GM23338 (cell line): ENCODE measurements at regions not wholly inside any gene's neighbourhood (a gene's known extent, or its start where the extent isn't known, plus 50 kb on each side); places are given as distances from the start of the nearest gene placed in this dataset.
A peak's percentile ranks its signal among the peaks of the same experiment; 100 is the strongest.
"Not testable (repeated sequence)": the region's sequence is repeated elsewhere in the genome, so short reads cannot be mapped to it uniquely, and the experiment has no call there.

ENCODE experiments used
- ATAC-seq: fragments of 200-7000 bp; cut with Tn5 transposase; 3 replicates; pipeline ENCODE4 v1.9.1; 2020
- DNase-seq: peaks from one replicate; pipeline ENCODE4 v3.0.0-alpha.2; 2015; ENCODE audit warnings: low spot score
- H2AFZ ChIP-seq: fragments of 200-600 bp; sonication (generic); 2 replicates; pipeline ENCODE4 v1.8.0; 2016; ENCODE audit warnings: antibody characterized with exemption, mild to moderate bottlenecking, moderate library complexity
- H3F3A ChIP-seq: fragments of 200-600 bp; sonication (generic); replicated peaks from 2 replicates; pipeline ENCODE4 v1.8.0; 2017; ENCODE audit warnings: antibody characterized with exemption, mixed run types, low read depth
- H3K27ac ChIP-seq: fragments of 200-600 bp; sonication (generic); 2 replicates; pipeline ENCODE4 v1.6.1; 2016; ENCODE audit warnings: low read depth
- H3K27me3 ChIP-seq: fragments of 200-600 bp; sonication (generic); 2 replicates; pipeline ENCODE4 v1.8.0; 2016; ENCODE audit warnings: mild to moderate bottlenecking, mixed run types, moderate library complexity; ENCODE audit not compliant: insufficient read depth
- H3K36me3 ChIP-seq: fragments of 200-600 bp; sonication (generic); 2 replicates; pipeline ENCODE4 v1.8.0; 2016; ENCODE audit warnings: mild to moderate bottlenecking; ENCODE audit not compliant: insufficient read depth
- H3K4me1 ChIP-seq: fragments of 200-600 bp; sonication (generic); 2 replicates; pipeline ENCODE4 v1.8.0; 2016; ENCODE audit warnings: mild to moderate bottlenecking, moderate library complexity; ENCODE audit not compliant: insufficient read depth
- H3K4me2 ChIP-seq: fragments of 200-600 bp; sonication (generic); 2 replicates; pipeline ENCODE4 v1.7.1; 2017; ENCODE audit warnings: mixed run types
- H3K4me3 ChIP-seq: fragments of 200-600 bp; sonication (generic); 2 replicates; pipeline ENCODE4 v1.6.1; 2016; ENCODE audit warnings: mixed run types
- H3K79me2 ChIP-seq: fragments of 200-600 bp; sonication (generic); replicated peaks from 2 replicates; pipeline ENCODE4 v1.8.0; 2017; ENCODE audit warnings: mild to moderate bottlenecking; ENCODE audit not compliant: insufficient read depth
- H3K9me2 ChIP-seq: fragments of 200-600 bp; sonication (generic); 2 replicates; pipeline ENCODE4 v1.8.0; 2017; ENCODE audit not compliant: insufficient read depth
- H4K20me1 ChIP-seq: fragments of 200-600 bp; sonication (generic); replicated peaks from 2 replicates; pipeline ENCODE4 v1.8.0; 2017; ENCODE audit warnings: mild to moderate bottlenecking; ENCODE audit not compliant: insufficient read depth
- H3K27ac Mint-ChIP-seq: 2 replicates; pipeline ENCODE4 v1.8.0; 2020; ENCODE audit warnings: inconsistent platforms, mild to moderate bottlenecking, moderate library complexity, mixed read lengths
- H3K27me3 Mint-ChIP-seq: 3 replicates; pipeline ENCODE4 v1.8.0; 2022; ENCODE audit warnings: low read depth, mild to moderate bottlenecking, moderate library complexity, mixed read lengths, inconsistent platforms; ENCODE audit not compliant: insufficient read depth, poor library complexity
- H3K36me3 Mint-ChIP-seq: 3 replicates; pipeline ENCODE4 v1.8.0; 2021; ENCODE audit warnings: low read depth, mild to moderate bottlenecking, inconsistent platforms, moderate library complexity, mixed read lengths
- H3K4me1 Mint-ChIP-seq: 3 replicates; pipeline ENCODE4 v1.8.0; 2020; ENCODE audit warnings: mild to moderate bottlenecking, inconsistent platforms, mixed read lengths
- H3K4me3 Mint-ChIP-seq: 3 replicates; pipeline ENCODE4 v1.8.0; 2021; ENCODE audit warnings: moderate library complexity, mild to moderate bottlenecking, inconsistent platforms, mixed read lengths
- H3K9me3 Mint-ChIP-seq: 3 replicates; pipeline ENCODE4 v1.8.0; 2020; ENCODE audit warnings: moderate library complexity, mild to moderate bottlenecking, inconsistent platforms, mixed read lengths
- CREB1 ChIP-seq: fragments of 250-450 bp; sonication (Bioruptor Pico); IDR thresholded peaks from 2 replicates; pipeline ENCODE4 v1.5.0; 2020; ENCODE audit warnings: low read depth, mild to moderate bottlenecking, moderate library complexity
- ETS1 ChIP-seq: IDR thresholded peaks from 2 replicates; pipeline ENCODE4 v1.6.1; 2016; ENCODE audit warnings: antibody characterized with exemption
- EZH2 ChIP-seq: fragments of 200-600 bp; sonication (generic); IDR thresholded peaks from one replicate; pipeline ENCODE4 v1.8.0; 2017; ENCODE audit warnings: antibody characterized with exemption, mild to moderate bottlenecking, low read depth; ENCODE audit not compliant: unreplicated experiment
- EZH2phosphoT487 ChIP-seq: fragments of 200-600 bp; sonication (generic); IDR thresholded peaks from one replicate; pipeline ENCODE4 v1.8.1; 2018; ENCODE audit warnings: antibody characterized with exemption; ENCODE audit not compliant: unreplicated experiment
- JUNB ChIP-seq: IDR thresholded peaks from one replicate; pipeline ENCODE4 v1.6.1; 2016; ENCODE audit warnings: antibody characterized with exemption; ENCODE audit not compliant: unreplicated experiment
- NANOG ChIP-seq: IDR thresholded peaks from 2 replicates; pipeline ENCODE4 v1.6.1; 2016; ENCODE audit warnings: antibody characterized with exemption, borderline replicate concordance
- POLR2AphosphoS5 ChIP-seq: IDR thresholded peaks from 2 replicates; pipeline ENCODE4 v1.6.1; 2016; ENCODE audit warnings: antibody characterized with exemption, low read depth
- STAT1 ChIP-seq: IDR thresholded peaks from one replicate; pipeline ENCODE4 v1.6.1; 2016; ENCODE audit warnings: antibody characterized with exemption; ENCODE audit not compliant: unreplicated experiment
- ZNF114 ChIP-seq: fragments of 250-450 bp; sonication (Bioruptor Pico); IDR thresholded peaks from 2 replicates; pipeline ENCODE4 v1.5.0; 2020; ENCODE audit warnings: mild to moderate bottlenecking, moderate library complexity
- ZNF331 ChIP-seq: fragments of 250-450 bp; sonication (Bioruptor Pico); IDR thresholded peaks from 2 replicates; pipeline ENCODE4 v1.5.0; 2020; ENCODE audit warnings: low read depth, mild to moderate bottlenecking, moderate library complexity
- TF ChIP-seq, protein P1 (sequence below): IDR thresholded peaks from one replicate; pipeline ENCODE4 v1.6.1; 2018; ENCODE audit warnings: antibody characterized with exemption; ENCODE audit not compliant: unreplicated experiment
- TF ChIP-seq, protein P2 (sequence below), 2 experiments: fragments of 200-600 bp in 1 of 2; sonication (generic) in 1 of 2; conservative IDR thresholded peaks; 2 replicates each; pipeline versions ENCODE4 v1.5.1 to v1.6.1; 2016 to 2017; ENCODE audit warnings: antibody characterized with exemption in 2 of 2, low read depth in 2 of 2, mild to moderate bottlenecking in 2 of 2, moderate library complexity in 1 of 2

GRCh38 chr6:92647630-92648029 lies 771.7 kb downstream of the EPHA7 start (continued):
- TF ChIP-seq, protein P1, sequence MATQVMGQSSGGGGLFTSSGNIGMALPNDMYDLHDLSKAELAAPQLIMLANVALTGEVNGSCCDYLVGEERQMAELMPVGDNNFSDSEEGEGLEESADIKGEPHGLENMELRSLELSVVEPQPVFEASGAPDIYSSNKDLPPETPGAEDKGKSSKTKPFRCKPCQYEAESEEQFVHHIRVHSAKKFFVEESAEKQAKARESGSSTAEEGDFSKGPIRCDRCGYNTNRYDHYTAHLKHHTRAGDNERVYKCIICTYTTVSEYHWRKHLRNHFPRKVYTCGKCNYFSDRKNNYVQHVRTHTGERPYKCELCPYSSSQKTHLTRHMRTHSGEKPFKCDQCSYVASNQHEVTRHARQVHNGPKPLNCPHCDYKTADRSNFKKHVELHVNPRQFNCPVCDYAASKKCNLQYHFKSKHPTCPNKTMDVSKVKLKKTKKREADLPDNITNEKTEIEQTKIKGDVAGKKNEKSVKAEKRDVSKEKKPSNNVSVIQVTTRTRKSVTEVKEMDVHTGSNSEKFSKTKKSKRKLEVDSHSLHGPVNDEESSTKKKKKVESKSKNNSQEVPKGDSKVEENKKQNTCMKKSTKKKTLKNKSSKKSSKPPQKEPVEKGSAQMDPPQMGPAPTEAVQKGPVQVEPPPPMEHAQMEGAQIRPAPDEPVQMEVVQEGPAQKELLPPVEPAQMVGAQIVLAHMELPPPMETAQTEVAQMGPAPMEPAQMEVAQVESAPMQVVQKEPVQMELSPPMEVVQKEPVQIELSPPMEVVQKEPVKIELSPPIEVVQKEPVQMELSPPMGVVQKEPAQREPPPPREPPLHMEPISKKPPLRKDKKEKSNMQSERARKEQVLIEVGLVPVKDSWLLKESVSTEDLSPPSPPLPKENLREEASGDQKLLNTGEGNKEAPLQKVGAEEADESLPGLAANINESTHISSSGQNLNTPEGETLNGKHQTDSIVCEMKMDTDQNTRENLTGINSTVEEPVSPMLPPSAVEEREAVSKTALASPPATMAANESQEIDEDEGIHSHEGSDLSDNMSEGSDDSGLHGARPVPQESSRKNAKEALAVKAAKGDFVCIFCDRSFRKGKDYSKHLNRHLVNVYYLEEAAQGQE, result no peak
- TF ChIP-seq EZH2, result no peak
- no peak for TF ChIP-seq ETS1
- no peak for TF ChIP-seq ZNF114 (CRISPR knock-in tag)
- TF ChIP-seq STAT1, result no peak
- no peak for TF ChIP-seq POLR2AphosphoS5
- TF ChIP-seq ZNF331 (CRISPR knock-in tag), result no peak
- no peak for TF ChIP-seq CREB1 (CRISPR knock-in tag)
- no peak for TF ChIP-seq JUNB
- TF ChIP-seq, protein P2, sequence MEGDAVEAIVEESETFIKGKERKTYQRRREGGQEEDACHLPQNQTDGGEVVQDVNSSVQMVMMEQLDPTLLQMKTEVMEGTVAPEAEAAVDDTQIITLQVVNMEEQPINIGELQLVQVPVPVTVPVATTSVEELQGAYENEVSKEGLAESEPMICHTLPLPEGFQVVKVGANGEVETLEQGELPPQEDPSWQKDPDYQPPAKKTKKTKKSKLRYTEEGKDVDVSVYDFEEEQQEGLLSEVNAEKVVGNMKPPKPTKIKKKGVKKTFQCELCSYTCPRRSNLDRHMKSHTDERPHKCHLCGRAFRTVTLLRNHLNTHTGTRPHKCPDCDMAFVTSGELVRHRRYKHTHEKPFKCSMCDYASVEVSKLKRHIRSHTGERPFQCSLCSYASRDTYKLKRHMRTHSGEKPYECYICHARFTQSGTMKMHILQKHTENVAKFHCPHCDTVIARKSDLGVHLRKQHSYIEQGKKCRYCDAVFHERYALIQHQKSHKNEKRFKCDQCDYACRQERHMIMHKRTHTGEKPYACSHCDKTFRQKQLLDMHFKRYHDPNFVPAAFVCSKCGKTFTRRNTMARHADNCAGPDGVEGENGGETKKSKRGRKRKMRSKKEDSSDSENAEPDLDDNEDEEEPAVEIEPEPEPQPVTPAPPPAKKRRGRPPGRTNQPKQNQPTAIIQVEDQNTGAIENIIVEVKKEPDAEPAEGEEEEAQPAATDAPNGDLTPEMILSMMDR (conservative IDR thresholded peaks at IDR 0.05; ENCODE audit: low read depth in 2 of 2), result no peak
- no peak for TF ChIP-seq EZH2phosphoT487
- TF ChIP-seq NANOG, result no peak

- ATAC-seq, result peak; percentile 96
- DNase-seq, result peak; percentile 84
Observed at GRCh38 chr6:92644104-92644791, 775.1 kb downstream of the EPHA7 start.

More at GRCh38 chr6:92644104-92644791, 775.1 kb downstream of the EPHA7 start:
- not testable (repeated sequence) for H3K27ac ChIP-seq, H3K36me3 ChIP-seq, H3K79me2 ChIP-seq, H3K27me3 ChIP-seq, H3K4me1 ChIP-seq, H3K4me2 ChIP-seq, H3F3A ChIP-seq, H3K9me2 ChIP-seq, H4K20me1 ChIP-seq, H3K9me3 Mint-ChIP-seq, H3K36me3 Mint-ChIP-seq, H2AFZ ChIP-seq, H3K27ac Mint-ChIP-seq, H3K4me3 Mint-ChIP-seq, H3K4me3 ChIP-seq, H3K27me3 Mint-ChIP-seq, H3K4me1 Mint-ChIP-seq
- TF ChIP-seq, protein P2 (conservative IDR thresholded peaks at IDR 0.05; ENCODE audit: low read depth in 2 of 2), result peak; percentile 80 to 85
